Osteoblast (primary cell): ENCODE measurements at regions not wholly inside any gene's neighbourhood (a gene's known extent, or its start where the extent isn't known, plus 50 kb on each side); places are given as distances from the start of the nearest gene placed in this dataset.
A peak's percentile ranks its signal among the peaks of the same experiment; 100 is the strongest.

Experiments
- DNase-seq: peaks from one replicate; pipeline ENCODE4 v3.0.0; 2011; ENCODE audit warnings: low spot score, mixed read lengths; ENCODE audit not compliant: insufficient read length; ENCODE audit errors: missing footprints
- H2AFZ ChIP-seq: 2 replicates; pipeline ENCODE4 v1.6.0; 2011; ENCODE audit warnings: mild to moderate bottlenecking, low read length
- H3K27ac ChIP-seq: 2 replicates; pipeline ENCODE4 v1.5.1; 2011; ENCODE audit warnings: mild to moderate bottlenecking, low read depth, low read length, moderate library complexity
- H3K27me3 ChIP-seq: 2 replicates; pipeline ENCODE4 v1.6.0; 2012; ENCODE audit warnings: mild to moderate bottlenecking, control low read depth, inconsistent platforms, low read length, moderate library complexity; ENCODE audit not compliant: insufficient read depth
- H3K36me3 ChIP-seq: 2 replicates; pipeline ENCODE4 v1.5.1; 2011; ENCODE audit warnings: mild to moderate bottlenecking, low read length, control low read depth, moderate library complexity; ENCODE audit not compliant: insufficient read depth
- H3K4me1 ChIP-seq: 2 replicates; pipeline ENCODE4 v1.5.1; 2011; ENCODE audit warnings: mild to moderate bottlenecking, low read length, control low read depth, moderate library complexity; ENCODE audit not compliant: insufficient read depth
- H3K4me2 ChIP-seq: 2 replicates; pipeline ENCODE4 v1.6.0; 2011; ENCODE audit warnings: mild to moderate bottlenecking, low read length; ENCODE audit not compliant: insufficient read depth
- H3K4me3 ChIP-seq: fragments of 200-600 bp; sonication (generic); 3 replicates; pipeline ENCODE4 v1.5.1; 2012; ENCODE audit warnings: mild to moderate bottlenecking, low read length, inconsistent platforms; ENCODE audit not compliant: insufficient read depth
- H3K79me2 ChIP-seq: 2 replicates; pipeline ENCODE4 v1.6.0; 2012; ENCODE audit warnings: mild to moderate bottlenecking, low read length, control low read depth, inconsistent platforms; ENCODE audit not compliant: insufficient read depth
- H3K9me3 ChIP-seq: 2 replicates; pipeline ENCODE4 v1.5.1; 2011; ENCODE audit warnings: low read depth, low read length, control low read depth
- H4K20me1 ChIP-seq: 2 replicates; pipeline ENCODE4 v1.6.0; 2012; ENCODE audit warnings: mild to moderate bottlenecking, low read length, control low read depth; ENCODE audit not compliant: insufficient read depth
- CTCF ChIP-seq: IDR thresholded peaks from 2 replicates; pipeline ENCODE4 v1.5.1; 2011; ENCODE audit warnings: mild to moderate bottlenecking, low read depth, low read length, moderate library complexity; ENCODE audit errors: extremely low read depth

- Histone ChIP-seq H3K79me2 (no peaks in the 10 kb centered on the region), H3K27me3 (no peaks in the 10 kb centered on the region), H3K9me3 (no peaks in the 10 kb centered on the region), H3K36me3 (no peaks in the 10 kb centered on the region), H4K20me1 (no peaks in the 10 kb centered on the region), H3K4me3 (no peak overlapping the region), H3K4me2 (no peak overlapping the region), H3K27ac (no peak overlapping the region), H2AFZ (no peak overlapping the region), H3K4me1 (no peaks in the 10 kb centered on the region)
- no peak for DNase-seq
- TF ChIP-seq CTCF = no peak
These were observed 334.0 kb upstream of the NUDT12 start for GRCh38 chr5:103896593-103896992.

- Histone ChIP-seq H2AFZ (no peak overlapping the region), H3K27ac (no peak overlapping the region), H3K79me2 (no peaks in the 10 kb centered on the region), H3K9me3 (no peaks in the 10 kb centered on the region), H4K20me1 (no peaks in the 10 kb centered on the region), H3K36me3 (no peaks in the 10 kb centered on the region), H3K4me2 (no peak overlapping the region), H3K27me3 (no peaks in the 10 kb centered on the region), H3K4me3 (no peak overlapping the region), H3K4me1 (no peaks in the 10 kb centered on the region)
- DNase-seq = no peak
- TF ChIP-seq CTCF = no peak
These were observed 333.1 kb upstream of the NUDT12 start for GRCh38 chr5:103895738-103896137.

GRCh38 chr5:103894882-103895281, 332.3 kb upstream of the NUDT12 start:
- DNase-seq = no peak
- TF ChIP-seq CTCF = no peak
- no peaks in the 10 kb centered on the region for H3K79me2 ChIP-seq

GRCh38 chr5:103891151-103891550, 328.6 kb upstream of the NUDT12 start:
- no peak for TF ChIP-seq CTCF
- Histone ChIP-seq H3K27ac (no peak overlapping the region), H3K4me2 (no peak overlapping the region), H2AFZ (no peak overlapping the region), H3K4me1 (no peaks in the 10 kb centered on the region), H3K9me3 (no peaks in the 10 kb centered on the region), H4K20me1 (no peaks in the 10 kb centered on the region), H3K27me3 (no peaks in the 10 kb centered on the region), H3K79me2 (no peaks in the 10 kb centered on the region), H3K4me3 (no peak overlapping the region), H3K36me3 (no peaks in the 10 kb centered on the region)
- DNase-seq = peak; percentile 55

More at GRCh38 chr5:103894882-103895281, 332.3 kb upstream of the NUDT12 start:
- Histone ChIP-seq H3K36me3 (no peaks in the 10 kb centered on the region), H3K4me3 (no peak overlapping the region), H3K27me3 (no peaks in the 10 kb centered on the region), H3K4me2 (no peak overlapping the region), H2AFZ (peak overlapping the region; percentile 7), H3K9me3 (no peaks in the 10 kb centered on the region), H3K27ac (no peak overlapping the region), H3K4me1 (no peaks in the 10 kb centered on the region), H4K20me1 (no peaks in the 10 kb centered on the region)
